Sigmoid colon (tissue), 6 donors: ENCODE measurements at regions not wholly inside any gene's neighbourhood (a gene's known extent, or its start where the extent isn't known, plus 50 kb on each side); places are given as distances from the start of the nearest gene placed in this dataset.

Source experiments
- DNase-seq: peaks from one replicate; pipeline ENCODE4 v3.0.0-alpha.2; 2019
- H3K27ac ChIP-seq, 4 donors: fragments of 200-600 bp; sonication (generic); one replicate each; pipeline ENCODE4 v1.5.1; 2016 to 2019; ENCODE audit warnings: mild to moderate bottlenecking in 1 of 4
- H3K27me3 ChIP-seq, 3 donors: fragments of 200-600 bp; sonication (generic); one replicate each; pipeline ENCODE4 v1.5.1; 2019; ENCODE audit warnings: mild to moderate bottlenecking in 1 of 3
- H3K36me3 ChIP-seq, 4 donors: fragments of 200-600 bp; sonication (generic); one replicate each; pipeline ENCODE4 v1.5.1; 2016 to 2019
- H3K4me1 ChIP-seq, 4 donors: fragments of 200-600 bp; sonication (generic); one replicate each; pipeline ENCODE4 v1.5.1; 2017 to 2019
- H3K4me3 ChIP-seq, 4 donors: fragments of 200-600 bp; sonication (generic); one replicate each; pipeline ENCODE4 v1.5.1; 2017 to 2019; ENCODE audit warnings: mild to moderate bottlenecking in 2 of 4, moderate library complexity in 1 of 4
- H3K9me3 ChIP-seq, 4 donors: fragments of 200-600 bp in 3 of 4; sonication (generic) in 3 of 4; one replicate each; pipeline versions ENCODE4 v1.5.1 to v1.6.1; 2013 to 2019
- EP300 ChIP-seq, 4 donors: sonication (generic); formaldehyde crosslinking; IDR thresholded peaks; one replicate each; pipeline ENCODE4 v1.6.1; 2017; ENCODE audit warnings: antibody characterized with exemption in 4 of 4
- POLR2A ChIP-seq, 2 donors: fragments of 450-650 bp; IDR thresholded peaks; one replicate each; pipeline ENCODE4 v1.6.1; 2016; ENCODE audit warnings: antibody characterized with exemption in 2 of 2, mild to moderate bottlenecking in 2 of 2, moderate library complexity in 2 of 2
- POLR2AphosphoS5 ChIP-seq, 4 donors: sonication (generic); formaldehyde crosslinking; IDR thresholded peaks; one replicate each; pipeline ENCODE4 v1.6.1; 2017; ENCODE audit warnings: antibody characterized with exemption in 4 of 4
- WGBS, 2 donors: extraction: QIAGEN DNeasy Blood & Tissue Kit; methylation state at CpG; one replicate each; pipeline ENCODE4 v1.1.7; 2013; 5-methylcytosine and 5-hydroxymethylcytosine counted together
- intact Hi-C: fragments of 100-400 bp; cut with DNase I; formaldehyde crosslinking; loops from one replicate; pipeline ENCODE4 v1.15.1; 2023
- TF ChIP-seq, protein P1 (sequence below), 4 experiments: fragments of 450-650 bp in 3 of 4; fragments of 200-600 bp in 1 of 4; IDR thresholded peaks; one replicate each; pipeline ENCODE4 v1.5.1; 2016 to 2019; ENCODE audit warnings: antibody characterized with exemption in 4 of 4, mild to moderate bottlenecking in 3 of 4, moderate library complexity in 2 of 4
- donor health status: healthy with polysubstance abuse.
- donor health status: healthy.

DNA sequence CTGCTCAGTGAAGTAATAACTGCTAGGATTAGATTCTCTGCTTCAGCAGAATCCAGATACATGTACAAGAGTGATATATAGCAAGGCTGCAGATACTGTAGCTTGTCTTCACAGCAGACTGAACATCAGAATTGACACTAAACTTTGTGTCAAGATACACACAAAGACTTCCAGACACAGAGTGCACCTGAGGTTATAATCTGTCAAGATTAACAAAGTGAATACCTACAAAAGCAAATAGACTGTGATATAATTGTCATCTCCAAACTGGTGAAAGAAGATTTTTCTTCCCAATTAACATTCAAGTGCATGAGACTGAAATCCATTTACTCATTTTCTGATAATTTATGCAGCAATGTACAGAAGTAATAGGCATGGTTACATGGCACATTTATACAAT is 2266.5 kb upstream of the WWC1 start:
- H3K27me3 ChIP-seq = no peaks in the 10 kb centered on the region
- H3K36me3 ChIP-seq = no peaks in the 10 kb centered on the region
- TF ChIP-seq EP300 (IDR thresholded peaks at IDR 0.05) (no peak), POLR2AphosphoS5 (IDR thresholded peaks at IDR 0.05) (no peak), POLR2A (IDR thresholded peaks at IDR 0.05) (no peak)
- TF ChIP-seq, protein P1, sequence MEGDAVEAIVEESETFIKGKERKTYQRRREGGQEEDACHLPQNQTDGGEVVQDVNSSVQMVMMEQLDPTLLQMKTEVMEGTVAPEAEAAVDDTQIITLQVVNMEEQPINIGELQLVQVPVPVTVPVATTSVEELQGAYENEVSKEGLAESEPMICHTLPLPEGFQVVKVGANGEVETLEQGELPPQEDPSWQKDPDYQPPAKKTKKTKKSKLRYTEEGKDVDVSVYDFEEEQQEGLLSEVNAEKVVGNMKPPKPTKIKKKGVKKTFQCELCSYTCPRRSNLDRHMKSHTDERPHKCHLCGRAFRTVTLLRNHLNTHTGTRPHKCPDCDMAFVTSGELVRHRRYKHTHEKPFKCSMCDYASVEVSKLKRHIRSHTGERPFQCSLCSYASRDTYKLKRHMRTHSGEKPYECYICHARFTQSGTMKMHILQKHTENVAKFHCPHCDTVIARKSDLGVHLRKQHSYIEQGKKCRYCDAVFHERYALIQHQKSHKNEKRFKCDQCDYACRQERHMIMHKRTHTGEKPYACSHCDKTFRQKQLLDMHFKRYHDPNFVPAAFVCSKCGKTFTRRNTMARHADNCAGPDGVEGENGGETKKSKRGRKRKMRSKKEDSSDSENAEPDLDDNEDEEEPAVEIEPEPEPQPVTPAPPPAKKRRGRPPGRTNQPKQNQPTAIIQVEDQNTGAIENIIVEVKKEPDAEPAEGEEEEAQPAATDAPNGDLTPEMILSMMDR (IDR thresholded peaks at IDR 0.05) = no peak
- no peak for DNase-seq
- no peak overlapping the region for H3K4me3 ChIP-seq
- H3K4me1 ChIP-seq = no peaks in the 10 kb centered on the region
- intact Hi-C loops = no loop called here
- no peaks in the 10 kb centered on the region for H3K9me3 ChIP-seq
- H3K27ac ChIP-seq = no peak overlapping the region

- H3K9me3 ChIP-seq = no peaks in the 10 kb centered on the region
- H3K36me3 ChIP-seq = no peaks in the 10 kb centered on the region
- H3K4me3 ChIP-seq = no peak overlapping the region
- TF ChIP-seq POLR2AphosphoS5 (IDR thresholded peaks at IDR 0.05) = no peak
- TF ChIP-seq EP300 (IDR thresholded peaks at IDR 0.05) = no peak
- TF ChIP-seq, protein P1 (IDR thresholded peaks at IDR 0.05) = no peak
- no peak for TF ChIP-seq POLR2A (IDR thresholded peaks at IDR 0.05)
- H3K27me3 ChIP-seq = no peaks in the 10 kb centered on the region
- no peak for DNase-seq
- H3K4me1 ChIP-seq = no peaks in the 10 kb centered on the region
- intact Hi-C loops = no loop called here
- 94 to 98% methylated on average over 1 of the region's 1 CpG for WGBS, 2 donors
- no peak overlapping the region for H3K27ac ChIP-seq
Observed at GRCh38 chr5:166027582-166027981, 2263.9 kb upstream of the WWC1 start.

DNA sequence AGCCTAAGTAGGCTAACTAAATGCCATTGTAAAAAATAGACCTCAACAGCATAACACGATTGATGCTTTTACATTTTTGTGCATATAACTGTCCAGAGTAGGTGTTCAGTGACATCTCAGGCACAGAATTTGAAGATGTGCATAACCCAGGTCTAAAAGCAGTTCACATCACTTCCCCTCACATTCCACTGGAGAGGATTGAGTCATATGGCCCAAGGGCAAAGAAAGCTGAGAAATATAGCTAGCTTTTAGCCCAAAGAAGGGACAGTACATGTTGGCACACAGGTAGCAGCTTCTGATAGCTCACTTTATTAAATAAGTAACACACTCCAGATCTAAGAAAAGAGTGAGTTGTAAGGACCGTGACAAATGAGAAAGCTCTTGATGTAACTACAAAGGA is 2259.5 kb upstream of the WWC1 start:
- Histone ChIP-seq H3K9me3 (no peaks in the 10 kb centered on the region), H3K4me3 (no peak overlapping the region), H3K4me1 (no peaks in the 10 kb centered on the region), H3K27me3 (no peaks in the 10 kb centered on the region), H3K36me3 (no peaks in the 10 kb centered on the region), H3K27ac (no peak overlapping the region)
- no peak for DNase-seq
- WGBS, 2 donors = 88 to 90% methylated on average over 2 of the region's 2 CpGs
- TF ChIP-seq POLR2AphosphoS5 (IDR thresholded peaks at IDR 0.05) (no peak), EP300 (IDR thresholded peaks at IDR 0.05) (no peak), POLR2A (IDR thresholded peaks at IDR 0.05) (no peak)
- TF ChIP-seq, protein P1 (IDR thresholded peaks at IDR 0.05) = no peak
- intact Hi-C loops = no loop called here

- no peaks in the 10 kb centered on the region for H3K36me3 ChIP-seq
- 87 to 90% methylated on average over 1 of the region's 1 CpG for WGBS, 2 donors
- intact Hi-C loops = no loop called here
Observed at GRCh38 chr5:166032601-166033000, 2258.8 kb upstream of the WWC1 start.

DNA sequence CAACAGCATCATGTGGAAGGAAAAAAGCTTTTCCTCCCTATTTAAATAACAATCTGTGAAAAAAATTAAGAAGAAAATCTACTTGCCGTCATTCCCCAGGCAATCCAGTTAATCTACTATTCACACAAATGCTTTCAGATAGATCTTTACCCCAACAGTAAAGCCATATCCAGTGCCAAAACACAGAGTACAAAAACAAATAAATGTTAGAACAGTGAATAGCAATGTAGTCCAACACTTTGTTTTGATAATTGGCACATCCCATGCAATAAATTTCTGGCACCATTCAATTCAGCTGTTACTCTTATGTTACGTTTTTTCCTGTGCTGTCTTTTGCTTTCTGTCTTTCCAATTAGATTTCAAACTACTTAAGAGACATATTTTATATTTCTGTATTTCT is 2245.5 kb upstream of the WWC1 start:
- Histone ChIP-seq H3K9me3 (no peaks in the 10 kb centered on the region), H3K27ac (no peak overlapping the region), H3K36me3 (no peaks in the 10 kb centered on the region), H3K27me3 (no peaks in the 10 kb centered on the region), H3K4me3 (no peak overlapping the region), H3K4me1 (no peaks in the 10 kb centered on the region)
- WGBS, 2 donors = 73 to 76% methylated on average over 2 of the region's 2 CpGs
- DNase-seq = no peak
- intact Hi-C loops = no loop called here
- TF ChIP-seq EP300 (IDR thresholded peaks at IDR 0.05) = no peak
- TF ChIP-seq, protein P1 (IDR thresholded peaks at IDR 0.05) = no peak
- TF ChIP-seq POLR2A (IDR thresholded peaks at IDR 0.05) = no peak
- no peak for TF ChIP-seq POLR2AphosphoS5 (IDR thresholded peaks at IDR 0.05)

More at GRCh38 chr5:166032601-166033000, 2258.8 kb upstream of the WWC1 start:
- H3K9me3 ChIP-seq = no peaks in the 10 kb centered on the region
- TF ChIP-seq POLR2A (IDR thresholded peaks at IDR 0.05) = no peak
- no peak for TF ChIP-seq POLR2AphosphoS5 (IDR thresholded peaks at IDR 0.05)
- TF ChIP-seq, protein P1 (IDR thresholded peaks at IDR 0.05) = no peak
- no peak for TF ChIP-seq EP300 (IDR thresholded peaks at IDR 0.05)
- H3K4me3 ChIP-seq = no peak overlapping the region
- no peak overlapping the region for H3K27ac ChIP-seq
- no peak for DNase-seq
- H3K4me1 ChIP-seq = no peaks in the 10 kb centered on the region
- H3K27me3 ChIP-seq = no peaks in the 10 kb centered on the region
